Ecto neural progenitor cell (in vitro differentiated cells): ENCODE measurements at regions not wholly inside any gene's neighbourhood (a gene's known extent, or its start where the extent isn't known, plus 50 kb on each side); places are given as distances from the start of the nearest gene placed in this dataset.

Source experiments
- DNase-seq: peaks from one replicate; pipeline ENCODE4 v3.0.0-alpha.2; 2018; ENCODE audit warnings: low spot score

- DNase-seq: no peak
These were observed 54.5 kb upstream of the FAM78B start for GRCh38 chr1:166221316-166221715.

GRCh38 chr1:166233750-166234366 is 67.1 kb upstream of the FAM78B start:
- peak; percentile 37 for DNase-seq

- no peak for DNase-seq
These were observed 68.9 kb upstream of the FAM78B start for GRCh38 chr1:166235728-166236127.

- DNase-seq: no peak
These were observed 70.9 kb upstream of the FAM78B start for GRCh38 chr1:166237675-166238074.

GRCh38 chr1:166253076-166253779 is 86.4 kb upstream of the FAM78B start:
- no peak for DNase-seq

- DNase-seq: no peak
These were observed 91.2 kb upstream of the FAM78B start for GRCh38 chr1:166258017-166258416.

GRCh38 chr1:166261511-166261910 is 94.7 kb upstream of the FAM78B start:
- DNase-seq: no peak

- DNase-seq: no peak
These were observed 103.8 kb upstream of the FAM78B start for GRCh38 chr1:166270476-166271150.

GRCh38 chr1:166271151-166271538 is 104.3 kb upstream of the FAM78B start:
- DNase-seq: no peak

GRCh38 chr1:166272155-166272554 is 105.4 kb upstream of the FAM78B start:
- DNase-seq: no peak

GRCh38 chr1:166272851-166273250 is 106.0 kb upstream of the FAM78B start:
- DNase-seq: no peak

GRCh38 chr1:166273618-166274017 is 106.8 kb upstream of the FAM78B start:
- DNase-seq: no peak

GRCh38 chr1:166282391-166283137 is 115.8 kb upstream of the FAM78B start:
- no peak for DNase-seq

- no peak for DNase-seq
These were observed 116.4 kb upstream of the FAM78B start for GRCh38 chr1:166283190-166283589.

- no peak for DNase-seq
These were observed 116.8 kb upstream of the FAM78B start for GRCh38 chr1:166283600-166283999.

- no peak for DNase-seq
These were observed 122.7 kb upstream of the FAM78B start for GRCh38 chr1:166289309-166290050.

GRCh38 chr1:166295656-166296055 is 128.9 kb upstream of the FAM78B start:
- no peak for DNase-seq

GRCh38 chr1:166297993-166298392 is 131.2 kb upstream of the FAM78B start:
- no peak for DNase-seq

GRCh38 chr1:166300767-166301166 is 134.0 kb upstream of the FAM78B start:
- no peak for DNase-seq

- DNase-seq: no peak
These were observed 136.4 kb upstream of the FAM78B start for GRCh38 chr1:166302989-166303758.

GRCh38 chr1:166304131-166304530 is 137.3 kb upstream of the FAM78B start:
- DNase-seq: no peak
